Amniotic epithelial cell (primary cell): ENCODE measurements at regions not wholly inside any gene's neighbourhood (a gene's known extent, or its start where the extent isn't known, plus 50 kb on each side); places are given as distances from the start of the nearest gene placed in this dataset.
"Not testable (repeated sequence)": the region's sequence is repeated elsewhere in the genome, so short reads cannot be mapped to it uniquely, and the experiment has no call there.

ENCODE experiments used
- DNase-seq: peaks from one replicate; pipeline ENCODE4 v3.0.0-alpha.2; 2010; ENCODE audit warnings: low read depth

- no peak for DNase-seq
Observed at GRCh38 chr4:13678186-13678924, 50.8 kb upstream of the BOD1L1 start.

GRCh38 chr4:13681570-13681969 is 54.0 kb upstream of the BOD1L1 start:
- DNase-seq, result no peak

- DNase-seq, result peak; percentile 6
Observed at GRCh38 chr4:13694256-13694655, 66.7 kb upstream of the BOD1L1 start.

- DNase-seq, result no peak
Observed at GRCh38 chr4:13698296-13698695, 70.8 kb upstream of the BOD1L1 start.

- no peak for DNase-seq
Observed at GRCh38 chr4:13700021-13700857, 72.7 kb upstream of the BOD1L1 start.

GRCh38 chr4:13700858-13701140 is 73.3 kb upstream of the BOD1L1 start:
- DNase-seq, result not testable (repeated sequence)

GRCh38 chr4:13701937-13702446 is 74.5 kb upstream of the BOD1L1 start:
- DNase-seq, result peak; percentile 30

- no peak for DNase-seq
Observed at GRCh38 chr4:13703096-13703495, 75.6 kb upstream of the BOD1L1 start.

GRCh38 chr4:13704035-13704434 is 76.5 kb upstream of the BOD1L1 start:
- DNase-seq, result no peak

- no peak for DNase-seq
Observed at GRCh38 chr4:13704761-13705160, 77.2 kb upstream of the BOD1L1 start.

GRCh38 chr4:13705521-13706041 is 78.1 kb upstream of the BOD1L1 start:
- DNase-seq, result no peak

GRCh38 chr4:13706120-13706519 is 78.6 kb upstream of the BOD1L1 start:
- DNase-seq, result no peak

- DNase-seq, result no peak
Observed at GRCh38 chr4:13706716-13707115, 79.2 kb upstream of the BOD1L1 start.

- DNase-seq, result no peak
Observed at GRCh38 chr4:13710246-13710885, 82.8 kb upstream of the BOD1L1 start.

GRCh38 chr4:13711233-13711785 is 83.8 kb upstream of the BOD1L1 start:
- no peak for DNase-seq

- no peak for DNase-seq
Observed at GRCh38 chr4:13721894-13722293, 94.4 kb upstream of the BOD1L1 start.

GRCh38 chr4:13722649-13723048 is 95.1 kb upstream of the BOD1L1 start:
- DNase-seq, result no peak

- DNase-seq, result no peak
Observed at GRCh38 chr4:13728761-13729160, 101.2 kb upstream of the BOD1L1 start.

- DNase-seq, result no peak
Observed at GRCh38 chr4:13731019-13731418, 103.5 kb upstream of the BOD1L1 start.

- DNase-seq, result peak; percentile 39
Observed at GRCh38 chr4:13733817-13734216, 106.3 kb upstream of the BOD1L1 start.

GRCh38 chr4:13750594-13750993 is 123.1 kb upstream of the BOD1L1 start:
- DNase-seq, result no peak

- not testable (repeated sequence) for DNase-seq
Observed at GRCh38 chr4:13761581-13761980, 134.1 kb upstream of the BOD1L1 start.
